ENCODE measurements at regions not wholly inside any gene's neighbourhood (a gene's known extent, or its start where the extent isn't known, plus 50 kb on each side); places are given as distances from the start of the nearest gene placed in this dataset.

GRCh38 chr9:21567926-21568325, 85.8 kb upstream of the IFNE start:
- Mint-ChIP-seq H3K27ac (no peak overlapping the region), H3K9me3 (no peaks in the 10 kb centered on the region), H3K4me1 (ENCODE audit: low read depth) (peaks cover 19% of the 10 kb centered on the region), H3K36me3 (ENCODE audit: low read depth) (no peaks in the 10 kb centered on the region), H3K27me3 (ENCODE audit: low read depth) (peaks cover under 1% of the 10 kb centered on the region), H3K4me3 (no peak overlapping the region)
- intact Hi-C loops (cut with micrococcal nuclease), result no loop called here
- DNase-seq, result no peak
- CTCF ChIA-PET, result interaction anchor here (0.9 kb wide), 1 partner anchor 9 kb away, joined by 3 read pairs; no protein-coding TSS in a partner anchor

GRCh38 chr9:21568484-21568883, 86.4 kb upstream of the IFNE start:
- H3K27me3 Mint-ChIP-seq (ENCODE audit: low read depth), result peaks cover 2% of the 10 kb centered on the region
- no peaks in the 10 kb centered on the region for H3K36me3 Mint-ChIP-seq (ENCODE audit: low read depth)
- H3K27ac Mint-ChIP-seq, result no peak overlapping the region
- CTCF ChIA-PET, result interaction anchor here (0.9 kb wide), 1 partner anchor 10 kb away, joined by 3 read pairs; no protein-coding TSS in a partner anchor
- H3K9me3 Mint-ChIP-seq, result no peaks in the 10 kb centered on the region
- peaks cover 19% of the 10 kb centered on the region for H3K4me1 Mint-ChIP-seq (ENCODE audit: low read depth)
- no peak overlapping the region for H3K4me3 Mint-ChIP-seq
- DNase-seq, result no peak
- intact Hi-C loops (cut with micrococcal nuclease), result no loop called here

DNA sequence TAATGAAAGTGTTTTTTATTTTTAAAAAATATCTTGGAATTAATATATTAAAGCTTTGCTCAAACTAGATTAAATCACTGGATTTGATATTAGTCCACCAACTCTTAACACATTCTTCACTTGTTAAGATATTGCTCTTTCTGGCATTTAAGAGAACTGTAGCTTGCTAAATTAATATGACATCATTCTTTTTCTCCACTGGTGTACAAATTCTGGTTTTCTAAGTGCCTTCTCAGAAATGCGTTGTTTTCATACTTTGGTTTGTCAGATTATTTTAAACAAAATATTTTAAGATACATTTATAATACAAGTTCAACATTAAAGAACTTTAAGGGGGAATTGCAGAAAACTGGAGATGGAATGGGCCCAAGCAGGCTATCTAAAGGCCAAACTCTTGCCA, 87.6 kb upstream of the IFNE start:
- intact Hi-C loops (cut with micrococcal nuclease), result no loop called here
- H3K27me3 Mint-ChIP-seq (ENCODE audit: low read depth), result peaks cover 2% of the 10 kb centered on the region
- no peak overlapping the region for H3K27ac Mint-ChIP-seq
- H3K4me1 Mint-ChIP-seq (ENCODE audit: low read depth), result peaks cover 9% of the 10 kb centered on the region
- H3K36me3 Mint-ChIP-seq (ENCODE audit: low read depth), result no peaks in the 10 kb centered on the region
- no peaks in the 10 kb centered on the region for H3K9me3 Mint-ChIP-seq
- CTCF ChIA-PET, result interaction anchor here (1.1 kb wide), 1 partner anchor 139 kb away, joined by 5 read pairs; no protein-coding TSS in a partner anchor
- H3K4me3 Mint-ChIP-seq, result no peak overlapping the region
- no peak for DNase-seq

DNA sequence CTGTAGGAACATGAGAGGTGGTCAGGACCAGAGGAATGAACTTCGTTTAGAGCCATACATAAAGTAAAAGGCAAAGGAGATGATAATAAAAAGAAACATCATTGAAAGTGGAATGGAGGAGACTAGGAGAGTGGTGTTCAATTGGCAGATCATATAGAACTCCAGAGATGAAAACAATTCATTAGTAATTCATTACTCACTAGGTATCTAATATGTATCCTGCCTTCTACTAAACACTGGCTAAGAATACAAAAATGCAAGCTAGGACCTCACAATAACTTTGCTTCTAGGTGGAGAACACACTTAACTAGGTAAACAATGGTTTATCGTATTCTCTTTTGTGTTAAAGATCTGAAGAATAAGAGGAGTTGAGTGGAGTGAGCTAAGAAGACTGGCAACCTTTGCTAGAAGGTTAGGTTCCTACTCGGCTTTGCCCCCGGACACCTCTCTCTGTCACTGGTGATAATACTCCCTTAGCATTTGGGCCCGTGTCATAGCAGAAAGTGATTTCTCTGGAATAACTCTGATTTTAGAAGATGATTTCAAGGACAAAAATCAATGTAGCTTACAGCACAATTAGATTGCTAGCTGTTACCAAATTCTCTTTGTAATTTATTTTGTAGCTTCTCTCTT, 88.6 kb upstream of the IFNE start:
- intact Hi-C loops (cut with micrococcal nuclease), result no loop called here
- peaks cover 4% of the 10 kb centered on the region for H3K4me1 Mint-ChIP-seq (ENCODE audit: low read depth)
- no peak overlapping the region for H3K27ac Mint-ChIP-seq
- no peak for DNase-seq
- CTCF ChIA-PET, result interaction anchor here (0.6 to 0.9 kb wide), 2 partner anchors 9 to 150 kb away, joined by 3 read pairs; no protein-coding TSS in a partner anchor
- no peaks in the 10 kb centered on the region for H3K9me3 Mint-ChIP-seq
- peaks cover 2% of the 10 kb centered on the region for H3K27me3 Mint-ChIP-seq (ENCODE audit: low read depth)
- H3K36me3 Mint-ChIP-seq (ENCODE audit: low read depth), result no peaks in the 10 kb centered on the region
- no peak overlapping the region for H3K4me3 Mint-ChIP-seq

DNA sequence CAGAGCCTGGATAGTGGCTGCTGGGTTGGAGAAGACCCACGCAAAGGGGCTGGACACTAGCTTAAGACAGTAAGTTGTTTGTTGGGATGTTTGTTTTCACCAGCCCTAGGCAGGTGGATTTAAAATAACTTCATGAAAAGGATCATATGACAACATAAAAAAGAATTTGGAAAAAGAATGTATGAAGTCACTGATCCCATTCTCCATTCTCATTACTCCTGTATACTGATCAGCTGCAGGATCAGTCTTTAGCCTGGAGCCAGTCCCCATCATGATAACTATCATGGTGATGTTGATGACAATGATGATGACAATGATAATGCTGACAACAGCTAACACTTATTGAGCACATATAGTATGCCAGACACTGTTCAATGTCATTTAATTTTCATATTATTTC, 92.1 kb upstream of the IFNE start:
- intact Hi-C loops (cut with micrococcal nuclease), result no loop called here
- no peak overlapping the region for H3K27ac Mint-ChIP-seq
- H3K9me3 Mint-ChIP-seq, result no peaks in the 10 kb centered on the region
- peaks cover 32% of the 10 kb centered on the region for H3K4me1 Mint-ChIP-seq (ENCODE audit: low read depth)
- H3K27me3 Mint-ChIP-seq (ENCODE audit: low read depth), result peaks cover 2% of the 10 kb centered on the region
- no peak overlapping the region for H3K4me3 Mint-ChIP-seq
- no peaks in the 10 kb centered on the region for H3K36me3 Mint-ChIP-seq (ENCODE audit: low read depth)
- CTCF ChIA-PET, result interaction anchor here (1.1 kb wide), 1 partner anchor 135 kb away, joined by 4 read pairs; no protein-coding TSS in a partner anchor
- DNase-seq, result no peak

- no peaks in the 10 kb centered on the region for H3K36me3 Mint-ChIP-seq (ENCODE audit: low read depth)
- intact Hi-C loops (cut with micrococcal nuclease), result loop anchor here (1.0 to 5.0 kb wide), 10 partner anchors 15 to 661 kb away; partner anchors contain the start of genes KLHL9 and MTAP
Measured at GRCh38 chr9:21576331-21577189, 94.4 kb upstream of the IFNE start.

GRCh38 chr9:21579247-21579671, 97.1 kb upstream of the IFNE start:
- Mint-ChIP-seq H3K9me3 (no peaks in the 10 kb centered on the region), H3K27ac (no peak overlapping the region), H3K4me3 (peak overlapping the region; percentile 50), H3K4me1 (ENCODE audit: low read depth) (peaks cover 41% of the 10 kb centered on the region), H3K27me3 (ENCODE audit: low read depth) (no peaks in the 10 kb centered on the region), H3K36me3 (ENCODE audit: low read depth) (no peaks in the 10 kb centered on the region)
- peak; percentile 31 for DNase-seq
- intact Hi-C loops (cut with micrococcal nuclease), result loop anchor here (5.0 kb wide), 4 partner anchors 33 to 658 kb away; partner anchors contain the start of gene MTAP
- CTCF ChIA-PET, result interaction anchor here (0.7 to 1.0 kb wide), 2 partner anchors 45 to 114 kb away, joined by 3 to 5 read pairs; no protein-coding TSS in a partner anchor

More at GRCh38 chr9:21576331-21577189, 94.4 kb upstream of the IFNE start:
- Mint-ChIP-seq H3K9me3 (no peaks in the 10 kb centered on the region), H3K4me3 (peak overlapping the region; percentile 3), H3K4me1 (ENCODE audit: low read depth) (peaks cover 37% of the 10 kb centered on the region), H3K27me3 (ENCODE audit: low read depth) (peaks cover 2% of the 10 kb centered on the region), H3K27ac (peak overlapping the region; percentile 68)
- DNase-seq, result peak; percentile 80
- CTCF ChIA-PET, result interaction anchor here (0.8 to 1.4 kb wide), 4 partner anchors 15 to 173 kb away, joined by 3 to 7 read pairs (median 3); no protein-coding TSS in a partner anchor

- intact Hi-C loops (cut with micrococcal nuclease), result loop anchor here (5.0 kb wide), 4 partner anchors 33 to 658 kb away; partner anchors contain the start of gene MTAP
- CTCF ChIA-PET, result no interaction called here
- no peaks in the 10 kb centered on the region for H3K27me3 Mint-ChIP-seq (ENCODE audit: low read depth)
- DNase-seq, result no peak
- peaks cover 41% of the 10 kb centered on the region for H3K4me1 Mint-ChIP-seq (ENCODE audit: low read depth)
- H3K4me3 Mint-ChIP-seq, result no peak overlapping the region
- H3K27ac Mint-ChIP-seq, result no peak overlapping the region
- H3K36me3 Mint-ChIP-seq (ENCODE audit: low read depth), result no peaks in the 10 kb centered on the region
- H3K9me3 Mint-ChIP-seq, result no peaks in the 10 kb centered on the region
Measured at GRCh38 chr9:21579743-21580142, 97.6 kb upstream of the IFNE start.

GRCh38 chr9:21580636-21581378, 98.7 kb upstream of the IFNE start:
- Mint-ChIP-seq H3K27ac (no peak overlapping the region), H3K9me3 (no peaks in the 10 kb centered on the region), H3K27me3 (ENCODE audit: low read depth) (no peaks in the 10 kb centered on the region), H3K4me3 (no peak overlapping the region), H3K4me1 (ENCODE audit: low read depth) (peaks cover 41% of the 10 kb centered on the region), H3K36me3 (ENCODE audit: low read depth) (no peaks in the 10 kb centered on the region)
- CTCF ChIA-PET, result interaction anchor here (0.6 kb wide), 1 partner anchor 208 kb away, joined by 3 read pairs; no protein-coding TSS in a partner anchor
- intact Hi-C loops (cut with micrococcal nuclease), result no loop called here
- no peak for DNase-seq

GRCh38 chr9:21583628-21584377, 101.7 kb upstream of the IFNE start:
- intact Hi-C loops (cut with micrococcal nuclease), result no loop called here
- H3K27ac Mint-ChIP-seq, result no peak overlapping the region
- no peaks in the 10 kb centered on the region for H3K9me3 Mint-ChIP-seq
- no peak overlapping the region for H3K4me3 Mint-ChIP-seq
- DNase-seq, result no peak
- CTCF ChIA-PET, result no interaction called here
- H3K27me3 Mint-ChIP-seq (ENCODE audit: low read depth), result no peaks in the 10 kb centered on the region
- H3K36me3 Mint-ChIP-seq (ENCODE audit: low read depth), result no peaks in the 10 kb centered on the region
- peaks cover 18% of the 10 kb centered on the region for H3K4me1 Mint-ChIP-seq (ENCODE audit: low read depth)

DNA sequence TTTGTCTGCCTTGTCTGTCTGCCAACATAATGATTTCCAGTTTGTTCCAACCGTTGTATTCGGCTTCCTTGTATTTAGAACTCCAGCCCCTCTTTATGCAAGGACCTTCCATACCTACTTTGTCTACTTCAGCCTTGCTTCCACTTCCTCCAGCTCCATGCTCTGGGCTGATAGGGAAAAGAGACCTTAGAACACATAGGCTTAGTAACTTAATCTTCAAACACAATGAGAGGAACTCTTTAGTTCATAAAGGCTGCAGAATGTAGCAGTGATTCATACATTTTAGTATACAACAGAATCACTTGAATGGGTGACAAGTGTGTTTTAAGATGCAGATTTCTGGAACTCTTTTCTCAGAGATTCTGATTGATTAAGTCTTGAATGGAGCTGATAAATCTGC, 102.8 kb upstream of the IFNE start:
- peaks cover 8% of the 10 kb centered on the region for H3K4me1 Mint-ChIP-seq (ENCODE audit: low read depth)
- CTCF ChIA-PET, result interaction anchor here (0.7 to 1.1 kb wide), 2 partner anchors 204 to 343 kb away, joined by 3 read pairs; no protein-coding TSS in a partner anchor
- H3K36me3 Mint-ChIP-seq (ENCODE audit: low read depth), result no peaks in the 10 kb centered on the region
- no peaks in the 10 kb centered on the region for H3K27me3 Mint-ChIP-seq (ENCODE audit: low read depth)
- intact Hi-C loops (cut with micrococcal nuclease), result no loop called here
- H3K9me3 Mint-ChIP-seq, result no peaks in the 10 kb centered on the region
- DNase-seq, result no peak
- H3K27ac Mint-ChIP-seq, result no peak overlapping the region
- H3K4me3 Mint-ChIP-seq, result no peak overlapping the region
